ENCODE measurements at regions not wholly inside any gene's neighbourhood (a gene's known extent, or its start where the extent isn't known, plus 50 kb on each side); places are given as distances from the start of the nearest gene placed in this dataset.

DNA sequence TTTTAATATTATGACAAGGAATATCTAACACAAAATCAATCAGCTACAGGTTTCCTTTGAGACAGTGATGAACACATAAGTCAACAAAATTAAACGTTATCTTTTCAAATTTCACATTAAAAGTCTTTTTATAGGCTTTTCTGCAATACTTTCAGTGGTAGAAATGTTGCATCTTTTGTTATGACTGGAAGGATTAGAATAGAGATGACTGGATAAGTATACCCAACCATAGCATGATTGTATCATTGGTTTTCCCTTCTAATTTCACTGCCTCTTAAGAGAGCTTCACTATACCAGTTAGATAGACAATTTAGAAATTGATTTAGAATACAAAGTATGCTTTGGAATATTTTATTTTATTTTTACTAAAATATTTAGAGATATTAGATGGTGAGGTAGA is 273.9 kb downstream of the PHF14 start:
- TF ChIP-seq, protein P1, sequence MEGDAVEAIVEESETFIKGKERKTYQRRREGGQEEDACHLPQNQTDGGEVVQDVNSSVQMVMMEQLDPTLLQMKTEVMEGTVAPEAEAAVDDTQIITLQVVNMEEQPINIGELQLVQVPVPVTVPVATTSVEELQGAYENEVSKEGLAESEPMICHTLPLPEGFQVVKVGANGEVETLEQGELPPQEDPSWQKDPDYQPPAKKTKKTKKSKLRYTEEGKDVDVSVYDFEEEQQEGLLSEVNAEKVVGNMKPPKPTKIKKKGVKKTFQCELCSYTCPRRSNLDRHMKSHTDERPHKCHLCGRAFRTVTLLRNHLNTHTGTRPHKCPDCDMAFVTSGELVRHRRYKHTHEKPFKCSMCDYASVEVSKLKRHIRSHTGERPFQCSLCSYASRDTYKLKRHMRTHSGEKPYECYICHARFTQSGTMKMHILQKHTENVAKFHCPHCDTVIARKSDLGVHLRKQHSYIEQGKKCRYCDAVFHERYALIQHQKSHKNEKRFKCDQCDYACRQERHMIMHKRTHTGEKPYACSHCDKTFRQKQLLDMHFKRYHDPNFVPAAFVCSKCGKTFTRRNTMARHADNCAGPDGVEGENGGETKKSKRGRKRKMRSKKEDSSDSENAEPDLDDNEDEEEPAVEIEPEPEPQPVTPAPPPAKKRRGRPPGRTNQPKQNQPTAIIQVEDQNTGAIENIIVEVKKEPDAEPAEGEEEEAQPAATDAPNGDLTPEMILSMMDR (IDR thresholded peaks at IDR 0.05; ENCODE audit: low read depth, low read length, poor library complexity, severe bottlenecking), result no peak
- TF ChIP-seq EZH2phosphoT487 (IDR thresholded peaks at IDR 0.05; ENCODE audit: borderline replicate concordance, low read length), result no peak

All from DOHH2 (cell line).